WTC11 (cell line): ENCODE measurements at regions not wholly inside any gene's neighbourhood (a gene's known extent, or its start where the extent isn't known, plus 50 kb on each side); places are given as distances from the start of the nearest gene placed in this dataset.

ENCODE experiments used
- ATAC-seq: fragments of 200-7000 bp; cut with Tn5 transposase; 2 replicates; pipeline ENCODE4 v1.10.0; 2021; ENCODE audit warnings: mild to moderate bottlenecking, moderate library complexity
- CTCF ChIA-PET: fragments of 300-600 bp; sonication (Branson Sonifier 250); formaldehyde crosslinking; loops from one replicate; lab custom pipeline; 2021; ENCODE audit warnings: antibody characterized with exemption; lab: Charles Lee
- POLR2A ChIA-PET: fragments of 350-600 bp; sonication (Branson Sonifier 250); formaldehyde crosslinking; loops from one replicate; lab custom pipeline; 2021; ENCODE audit warnings: antibody characterized with exemption; lab: Charles Lee
- DNase-seq: peaks from one replicate; pipeline ENCODE4 v3.0.0; 2021; ENCODE audit warnings: low spot score
- H3K27ac Mint-ChIP-seq: 2 replicates; pipeline ENCODE4 v1.8.0; 2021; ENCODE audit warnings: mixed read lengths
- H3K27me3 Mint-ChIP-seq: 2 replicates; pipeline ENCODE4 v1.8.0; 2021; ENCODE audit warnings: low read depth, mild to moderate bottlenecking, moderate library complexity, mixed read lengths
- H3K36me3 Mint-ChIP-seq: 2 replicates; pipeline ENCODE4 v1.8.0; 2021; ENCODE audit warnings: mixed read lengths
- H3K4me1 Mint-ChIP-seq: 2 replicates; pipeline ENCODE4 v1.8.0; 2022; ENCODE audit warnings: mixed read lengths
- H3K4me3 Mint-ChIP-seq: 2 replicates; pipeline ENCODE4 v1.8.0; 2021; ENCODE audit warnings: mild to moderate bottlenecking, moderate library complexity, mixed read lengths
- H3K9me3 Mint-ChIP-seq: 2 replicates; pipeline ENCODE4 v1.8.0; 2021; ENCODE audit warnings: mixed read lengths
- ATF6 ChIP-seq: sonication (generic); formaldehyde crosslinking; IDR thresholded peaks from 2 replicates; pipeline ENCODE4 v1.8.1; 2023; ENCODE audit warnings: mild to moderate bottlenecking, missing genetic modification reagents
- CDX4 ChIP-seq: fragments of 250-450 bp; sonication (Bioruptor Pico); IDR thresholded peaks from 2 replicates; pipeline ENCODE4 v1.9.0; 2021; ENCODE audit warnings: moderate library complexity, mild to moderate bottlenecking, inconsistent platforms, borderline replicate concordance
- CREM ChIP-seq: sonication (generic); formaldehyde crosslinking; IDR thresholded peaks from 2 replicates; pipeline ENCODE4 v1.8.1; 2022; ENCODE audit warnings: mild to moderate bottlenecking, missing genetic modification reagents, moderate library complexity
- ESRRA ChIP-seq: sonication (generic); formaldehyde crosslinking; IDR thresholded peaks from 2 replicates; pipeline ENCODE4 v1.8.1; 2022; ENCODE audit warnings: mild to moderate bottlenecking, missing genetic modification reagents, borderline replicate concordance
- FOXK1 ChIP-seq: sonication (generic); formaldehyde crosslinking; IDR thresholded peaks from 2 replicates; pipeline ENCODE4 v1.8.0; 2022; ENCODE audit warnings: mild to moderate bottlenecking, moderate library complexity, missing genetic modification reagents
- GABPB1 ChIP-seq: sonication (generic); formaldehyde crosslinking; IDR thresholded peaks from 2 replicates; pipeline ENCODE4 v1.8.1; 2023; ENCODE audit warnings: mild to moderate bottlenecking, missing genetic modification reagents
- HMGA2 ChIP-seq: fragments of 250-450 bp; sonication (Bioruptor Pico); IDR thresholded peaks from 2 replicates; pipeline ENCODE4 v1.4.0; 2021; ENCODE audit warnings: mild to moderate bottlenecking, moderate library complexity
- IRF2 ChIP-seq: sonication (generic); formaldehyde crosslinking; IDR thresholded peaks from 2 replicates; pipeline ENCODE4 v1.8.0; 2022; ENCODE audit warnings: low read depth, missing genetic modification reagents, borderline replicate concordance
- JUN ChIP-seq: sonication (generic); formaldehyde crosslinking; IDR thresholded peaks from 2 replicates; pipeline ENCODE4 v1.8.0; 2023; ENCODE audit warnings: mild to moderate bottlenecking, missing genetic modification reagents
- MYBL2 ChIP-seq: sonication (generic); formaldehyde crosslinking; IDR thresholded peaks from 2 replicates; pipeline ENCODE4 v1.8.1; 2023; ENCODE audit warnings: mild to moderate bottlenecking, moderate library complexity, missing genetic modification reagents
- NFATC4 ChIP-seq: fragments of 250-450 bp; sonication (Bioruptor Pico); IDR thresholded peaks from 2 replicates; pipeline ENCODE4 v1.9.0; 2021; ENCODE audit warnings: mild to moderate bottlenecking
- NR2C2 ChIP-seq: sonication (generic); formaldehyde crosslinking; IDR thresholded peaks from 2 replicates; pipeline ENCODE4 v1.8.0; 2022; ENCODE audit warnings: mild to moderate bottlenecking, missing genetic modification reagents
- TEAD1 ChIP-seq: sonication (generic); formaldehyde crosslinking; IDR thresholded peaks from 2 replicates; pipeline ENCODE4 v1.8.0; 2022; ENCODE audit warnings: mild to moderate bottlenecking, missing genetic modification reagents
- ZMAT4 ChIP-seq: fragments of 250-450 bp; sonication (Bioruptor Pico); IDR thresholded peaks from 2 replicates; pipeline ENCODE4 v1.9.0; 2021; ENCODE audit warnings: mild to moderate bottlenecking
- ZNF138 ChIP-seq: sonication (generic); formaldehyde crosslinking; conservative IDR thresholded peaks from 2 replicates; pipeline ENCODE4 v1.8.1; 2022; ENCODE audit warnings: mild to moderate bottlenecking, moderate library complexity, missing genetic modification reagents
- ZNF281 ChIP-seq: sonication (generic); formaldehyde crosslinking; IDR thresholded peaks from 2 replicates; pipeline ENCODE4 v1.8.0; 2023; ENCODE audit warnings: mild to moderate bottlenecking, missing genetic modification reagents
- ZNF423 ChIP-seq: fragments of 250-450 bp; sonication (Bioruptor Pico); IDR thresholded peaks from 2 replicates; pipeline ENCODE4 v2.1.2; 2022; ENCODE audit warnings: mild to moderate bottlenecking, moderate library complexity
- ZNF425 ChIP-seq: fragments of 250-450 bp; sonication (Bioruptor Pico); conservative IDR thresholded peaks from 2 replicates; pipeline ENCODE4 v1.9.0; 2021; ENCODE audit warnings: mild to moderate bottlenecking
- ZNF512 ChIP-seq: sonication (generic); formaldehyde crosslinking; IDR thresholded peaks from 2 replicates; pipeline ENCODE4 v1.8.1; 2022; ENCODE audit warnings: missing genetic modification reagents, borderline replicate concordance
- ZNF532 ChIP-seq: fragments of 250-450 bp; sonication (Bioruptor Pico); IDR thresholded peaks from 2 replicates; pipeline ENCODE4 v1.9.0; 2021; ENCODE audit warnings: mild to moderate bottlenecking, borderline replicate concordance
- ZNF671 ChIP-seq: fragments of 250-450 bp; sonication (Bioruptor Pico); IDR thresholded peaks from 2 replicates; pipeline ENCODE4 v1.8.0; 2021; ENCODE audit warnings: mild to moderate bottlenecking

GRCh38 chr7:7098280-7098818 is 84.0 kb upstream of the C1GALT1 start:
- CTCF ChIA-PET: interaction anchor here (1.7 kb wide), 1 partner anchor 249 kb away, joined by 3 read pairs; no protein-coding TSS in a partner anchor
- TF ChIP-seq ZNF671 (CRISPR knock-in tag) (no peak), ESRRA (CRISPR knock-in tag) (no peak), TEAD1 (CRISPR knock-in tag) (no peak), ZNF281 (no peak), GABPB1 (CRISPR knock-in tag) (no peak), ZNF138 (CRISPR knock-in tag) (no peak), MYBL2 (CRISPR knock-in tag) (no peak), FOXK1 (CRISPR knock-in tag) (no peak), ZNF423 (no peak), ZMAT4 (CRISPR knock-in tag) (no peak)
- TF ChIP-seq, all 79 proteins: peak for 0
- ATAC-seq (no peak), DNase-seq (no peak)
- POLR2A ChIA-PET: no interaction called here
- Mint-ChIP-seq H3K4me1 (peaks cover 47% of the 10 kb centered on the region), H3K9me3 (no peaks in the 10 kb centered on the region), H3K4me3 (no peak overlapping the region), H3K27me3 (no peaks in the 10 kb centered on the region; the same call in 1 of the 2 replicates), H3K36me3 (no peaks in the 10 kb centered on the region), H3K27ac (no peak overlapping the region)

- peaks cover 51% of the 10 kb centered on the region for H3K4me1 Mint-ChIP-seq
- no peaks in the 10 kb centered on the region for H3K36me3 Mint-ChIP-seq
- TF ChIP-seq ZNF425: no peak
- no peak for TF ChIP-seq ATF6 (CRISPR knock-in tag)
- TF ChIP-seq IRF2 (CRISPR knock-in tag): no peak
- TF ChIP-seq NFATC4 (CRISPR knock-in tag): no peak
- TF ChIP-seq CREM (CRISPR knock-in tag): no peak
- TF ChIP-seq NR2C2 (CRISPR knock-in tag): no peak
- TF ChIP-seq ZNF512: no peak
- no peak for TF ChIP-seq ZNF532 (CRISPR knock-in tag)
- TF ChIP-seq HMGA2 (CRISPR knock-in tag): no peak
- no peak for TF ChIP-seq CDX4 (CRISPR knock-in tag)
- no peak for TF ChIP-seq JUN (CRISPR knock-in tag)
Observed at GRCh38 chr7:7099584-7100014, 82.7 kb upstream of the C1GALT1 start.

More at GRCh38 chr7:7099584-7100014, 82.7 kb upstream of the C1GALT1 start:
- ChIA-PET POLR2A (interaction anchor here (0.6 to 1.4 kb wide), 3 partner anchors 83 to 111 kb away, joined by 3 to 7 read pairs (median 4); partner anchors contain the start of gene C1GALT1), CTCF (interaction anchor here (0.9 to 1.7 kb wide), 5 partner anchors 82 to 252 kb away, joined by 3 to 4 read pairs (median 3); no protein-coding TSS in a partner anchor)
- Mint-ChIP-seq H3K27ac (peak overlapping the region; percentile 92), H3K4me3 (no peak overlapping the region), H3K9me3 (no peaks in the 10 kb centered on the region), H3K27me3 (no peaks in the 10 kb centered on the region; the same call in 1 of the 2 replicates)
- peak; percentile 84 for DNase-seq
- ATAC-seq: peak; percentile 92
